ENCODE measurements at regions not wholly inside any gene's neighbourhood (a gene's known extent, or its start where the extent isn't known, plus 50 kb on each side); places are given as distances from the start of the nearest gene placed in this dataset.

GRCh38 chr9:97779608-97780007 lies 73.4 kb upstream of the FOXE1 start:
- no peaks in the 10 kb centered on the region for H3K36me3 ChIP-seq
- no peak for DNase-seq
- no peaks in the 10 kb centered on the region for H3K27me3 ChIP-seq
- peaks cover 0 to 8% of the 10 kb centered on the region in 2 donors for H3K9me3 ChIP-seq
- no peak overlapping the region for H3K27ac ChIP-seq
- H3K4me1 ChIP-seq (ENCODE audit: insufficient read depth) = no peaks in the 10 kb centered on the region
- H3K4me3 ChIP-seq = no peak overlapping the region
- no peak for TF ChIP-seq CTCF (IDR thresholded peaks at IDR 0.05)
- TF ChIP-seq EP300 (IDR thresholded peaks at IDR 0.05) = no peak
- no peak for TF ChIP-seq POLR2A (IDR thresholded peaks at IDR 0.05)
- intact Hi-C loops (cut with DNase I) = no loop called here
- 81 to 89% (median 84%) methylated on average over 2 of the region's 2 CpGs for WGBS, 3 donors

GRCh38 chr9:97781902-97782301 lies 71.1 kb upstream of the FOXE1 start:
- no peak overlapping the region for H3K4me3 ChIP-seq
- no peak overlapping the region for H3K27ac ChIP-seq
- intact Hi-C loops (cut with DNase I) = no loop called here
- TF ChIP-seq POLR2A (IDR thresholded peaks at IDR 0.05) = no peak
- no peak for TF ChIP-seq EP300 (IDR thresholded peaks at IDR 0.05)
- no peak for TF ChIP-seq CTCF (IDR thresholded peaks at IDR 0.05)
- peaks cover 0 to 8% of the 10 kb centered on the region in 2 donors for H3K9me3 ChIP-seq
- H3K4me1 ChIP-seq (ENCODE audit: insufficient read depth) = no peaks in the 10 kb centered on the region
- 54 to 64% (median 63%) methylated on average over 1 of the region's 1 CpG for WGBS, 3 donors
- no peak for DNase-seq
- H3K27me3 ChIP-seq = no peaks in the 10 kb centered on the region
- H3K36me3 ChIP-seq = no peaks in the 10 kb centered on the region

GRCh38 chr9:97786341-97786740 lies 66.7 kb upstream of the FOXE1 start:
- WGBS, 3 donors = 61 to 63% (median 61%) methylated on average over 5 of the region's 5 CpGs
- Histone ChIP-seq H3K27ac (no peak overlapping the region), H3K4me3 (no peak overlapping the region), H3K4me1 (ENCODE audit: insufficient read depth) (no peaks in the 10 kb centered on the region), H3K9me3 (no peaks in the 10 kb centered on the region), H3K36me3 (no peaks in the 10 kb centered on the region), H3K27me3 (no peaks in the 10 kb centered on the region)
- intact Hi-C loops (cut with DNase I) = no loop called here
- no peak for DNase-seq
- TF ChIP-seq CTCF (IDR thresholded peaks at IDR 0.05) (no peak), POLR2A (IDR thresholded peaks at IDR 0.05) (no peak), EP300 (IDR thresholded peaks at IDR 0.05) (no peak)

- Histone ChIP-seq H3K9me3 (no peaks in the 10 kb centered on the region), H3K27ac (no peak overlapping the region), H3K4me1 (ENCODE audit: insufficient read depth) (no peaks in the 10 kb centered on the region), H3K27me3 (no peaks in the 10 kb centered on the region), H3K4me3 (no peak overlapping the region), H3K36me3 (no peaks in the 10 kb centered on the region)
- TF ChIP-seq POLR2A (IDR thresholded peaks at IDR 0.05) = no peak
- no peak for TF ChIP-seq CTCF (IDR thresholded peaks at IDR 0.05)
- no peak for TF ChIP-seq EP300 (IDR thresholded peaks at IDR 0.05)
- no peak for DNase-seq
- intact Hi-C loops (cut with DNase I) = no loop called here
- 71 to 80% (median 73%) methylated on average over 1 of the region's 1 CpG for WGBS, 3 donors
These were observed 65.5 kb upstream of the FOXE1 start for GRCh38 chr9:97787551-97787950.
